HepG2 (cell line): ENCODE measurements at regions not wholly inside any gene's neighbourhood (a gene's known extent, or its start where the extent isn't known, plus 50 kb on each side); places are given as distances from the start of the nearest gene placed in this dataset.

ENCODE experiments used
- ATAC-seq: fragments of 200-7000 bp; cut with Tn5 transposase; 3 replicates; pipeline ENCODE4 v1.9.1; 2020; ENCODE audit warnings: mild to moderate bottlenecking, moderate library complexity
- BruUV-seq: library from RNA; stranded (reverse); fragments of 400-500 nt; replicated peaks from 2 replicates; lab custom pipeline; 2021; lab: Mats Ljungman, UMichigan
- CTCF ChIA-PET: fragments of 300-600 bp; formaldehyde crosslinking; extraction: SDS; loops from one replicate; lab custom pipeline; 2021; ENCODE audit warnings: low total read pairs, inconsistent platforms, low intra/inter-chr PET ratio; lab: Yijun Ruan, JAX
- POLR2A ChIA-PET: fragments of 350-600 bp; sonication (Branson Sonifier 250); formaldehyde crosslinking; loops from one replicate; lab custom pipeline; 2020; ENCODE audit warnings: antibody characterized with exemption, inconsistent platforms; lab: Yijun Ruan, JAX
- DNase-seq: peaks from one replicate; pipeline ENCODE4 v3.0.0-alpha.2; 2015; ENCODE audit warnings: low spot score
- FAIRE-seq: peaks from 3 replicates; lab custom pipeline; 2011; peaks lifted over from hg19 to GRCh38; lab: Jason Lieb, UNC
- H2AFZ ChIP-seq: one replicate; pipeline ENCODE4 v1.6.1; 2011; ENCODE audit warnings: low read length, inconsistent platforms
- H3K27ac ChIP-seq: fragments of 300-600 bp; 3 replicates; pipeline ENCODE4 v1.8.0; 2011; ENCODE audit warnings: mixed run types, mild to moderate bottlenecking, mixed read lengths, low read length, inconsistent platforms; ENCODE audit not compliant: insufficient read depth; ENCODE audit errors: extremely low read length
- H3K27me3 ChIP-seq, 2 experiments: fragments of 200-600 bp in 1 of 2; 2 replicates in 1 of 2; 3 replicates in 1 of 2; pipeline versions ENCODE4 v1.6.0 to v1.8.0; 2011; ENCODE audit warnings: low read length in 2 of 2, mild to moderate bottlenecking in 2 of 2, moderate library complexity in 2 of 2, inconsistent platforms in 1 of 2; ENCODE audit not compliant: insufficient read depth in 2 of 2, control insufficient read depth in 1 of 2
- H3K36me3 ChIP-seq, 2 experiments: fragments of 200-600 bp in 1 of 2; replicated peaks in 1 of 2; 2 replicates in 1 of 2; 3 replicates in 1 of 2; pipeline versions ENCODE4 v1.5.1 to v1.8.0; 2011; ENCODE audit warnings: low read length in 2 of 2, inconsistent platforms in 1 of 2; ENCODE audit not compliant: insufficient read depth in 2 of 2, control insufficient read depth in 1 of 2
- H3K4me1 ChIP-seq: 2 replicates; pipeline ENCODE4 v1.5.1; 2012; ENCODE audit warnings: low read length, inconsistent platforms; ENCODE audit not compliant: insufficient read depth
- H3K4me2 ChIP-seq: 2 replicates; pipeline ENCODE4 v1.6.0; 2011; ENCODE audit warnings: low read depth, low read length, inconsistent platforms
- H3K4me3 ChIP-seq, 3 experiments: fragments of 200-600 bp in 1 of 3; sonication (generic), shearing (Covaris generic) in 1 of 3; replicated peaks in 1 of 3; 2 replicates each; pipeline ENCODE4 v1.5.1; 2011 to 2016; ENCODE audit warnings: low read length in 3 of 3, inconsistent platforms in 2 of 3, low read depth in 2 of 3, mild to moderate bottlenecking in 2 of 3, control low read depth in 1 of 3, mixed read lengths in 1 of 3; ENCODE audit not compliant: insufficient read depth in 1 of 3
- H3K79me2 ChIP-seq: one replicate; pipeline ENCODE4 v1.6.1; 2011; ENCODE audit warnings: low read length, inconsistent platforms; ENCODE audit not compliant: insufficient read depth
- H3K9ac ChIP-seq: 2 replicates; pipeline ENCODE4 v1.6.0; 2011; ENCODE audit warnings: mild to moderate bottlenecking, low read depth, low read length, inconsistent platforms; ENCODE audit not compliant: insufficient read depth
- H3K9me3 ChIP-seq: 2 replicates; pipeline ENCODE4 v1.5.1; 2012; ENCODE audit warnings: mild to moderate bottlenecking, low read length
- H4K20me1 ChIP-seq: 2 replicates; pipeline ENCODE4 v1.6.0; 2011; ENCODE audit warnings: inconsistent platforms, mild to moderate bottlenecking, low read length, moderate library complexity; ENCODE audit not compliant: insufficient read depth
- CREM ChIP-seq, 2 experiments: sonication (generic) in 1 of 2; formaldehyde crosslinking in 1 of 2; IDR thresholded peaks; 2 replicates each; pipeline versions ENCODE4 v1.4.0 to v1.6.1; 2016 to 2020; ENCODE audit warnings: antibody characterized with exemption in 1 of 2, mild to moderate bottlenecking in 1 of 2, missing genetic modification reagents in 1 of 2
- KDM5B ChIP-seq: sonication (generic); formaldehyde crosslinking; IDR thresholded peaks from 2 replicates; pipeline ENCODE4 v1.4.0; 2020; ENCODE audit warnings: missing genetic modification reagents, mild to moderate bottlenecking, borderline replicate concordance
- NR2C2 ChIP-seq: sonication (generic); formaldehyde crosslinking; IDR thresholded peaks from 2 replicates; pipeline ENCODE4 v1.4.0; 2020; ENCODE audit warnings: missing genetic modification reagents, mild to moderate bottlenecking, moderate library complexity, borderline replicate concordance
- ZZZ3 ChIP-seq: sonication (generic); formaldehyde crosslinking; IDR thresholded peaks from 2 replicates; pipeline ENCODE4 v1.4.0; 2020; ENCODE audit warnings: missing genetic modification reagents, mild to moderate bottlenecking, borderline replicate concordance
- WGBS: methylation state at CpG from one replicate; pipeline ENCODE4 v1.1.6; 2017; ENCODE audit warnings: low lambda C conversion rate; 5-methylcytosine and 5-hydroxymethylcytosine counted together
- in situ Hi-C: cut with HindIII; loops from 2 replicates; pipeline ENCODE4 v1.10.0; 2017; ENCODE audit warnings: low pct_unique_long_range_greater_than_20kb; ENCODE audit not compliant: extremely low pct_ligation_motif_present
- intact Hi-C: fragments of 100-400 bp; cut with micrococcal nuclease; formaldehyde crosslinking; loops from one replicate; pipeline ENCODE4 v1.10.0; 2022; ENCODE audit not compliant: unreplicated experiment

GRCh38 chr12:58071994-58072393 is 130.6 kb downstream of the ATP23 start:
- CTCF ChIA-PET: no interaction called here
- Histone ChIP-seq H3K27ac (no peak overlapping the region), H2AFZ (no peak overlapping the region), H3K27me3 (no peaks in the 10 kb centered on the region), H3K36me3 (no peaks in the 10 kb centered on the region), H3K4me1 (no peaks in the 10 kb centered on the region), H4K20me1 (no peaks in the 10 kb centered on the region), H3K79me2 (no peaks in the 10 kb centered on the region), H3K4me3 (no peak overlapping the region), H3K4me2 (no peak overlapping the region), H3K9me3 (no peaks in the 10 kb centered on the region), H3K9ac (no peak overlapping the region)
- TF ChIP-seq CREM (IDR thresholded peaks at IDR 0.05) (no peak), CREM (CRISPR knock-in tag; IDR thresholded peaks at IDR 0.05) (no peak)
- in situ Hi-C loops (no loop called here), intact Hi-C loops (no loop called here)
- FAIRE-seq (no peak), ATAC-seq (no peak), DNase-seq (no peak)
- WGBS: 21% methylated on average over 2 of the region's 2 CpGs
- BruUV-seq: no TSS peak
- POLR2A ChIA-PET: no interaction called here

GRCh38 chr12:58074259-58074658 is 132.9 kb downstream of the ATP23 start:
- intact Hi-C loops: no loop called here
- Histone ChIP-seq H3K27ac (no peak overlapping the region), H3K9me3 (no peaks in the 10 kb centered on the region), H3K4me3 (no peak overlapping the region), H3K27me3 (no peaks in the 10 kb centered on the region), H4K20me1 (no peaks in the 10 kb centered on the region), H3K9ac (no peak overlapping the region), H3K36me3 (no peaks in the 10 kb centered on the region), H3K79me2 (no peaks in the 10 kb centered on the region), H2AFZ (no peak overlapping the region), H3K4me1 (no peaks in the 10 kb centered on the region), H3K4me2 (no peak overlapping the region)
- ATAC-seq (no peak), FAIRE-seq (no peak), DNase-seq (no peak)
- in situ Hi-C loops: no loop called here
- WGBS: 6% methylated on average over 1 of the region's 1 CpG
- no peak for TF ChIP-seq KDM5B
- TF ChIP-seq ZZZ3 (CRISPR knock-in tag): no peak
- no peak for TF ChIP-seq NR2C2 (CRISPR knock-in tag)
- POLR2A ChIA-PET: no interaction called here
- no TSS peak for BruUV-seq
- CTCF ChIA-PET: no interaction called here
